ENCODE measurements at regions not wholly inside any gene's neighbourhood (a gene's known extent, or its start where the extent isn't known, plus 50 kb on each side); places are given as distances from the start of the nearest gene placed in this dataset.

- H3K4me3 ChIP-seq (ENCODE audit: low read depth, low read length) = no peak overlapping the region
- TF ChIP-seq CTCF (conservative IDR thresholded peaks at IDR 0.05; ENCODE audit: low read depth, low read length) = no peak
- no peak for DNase-seq (ENCODE audit: low read depth)
These were observed 108.7 kb upstream of the OTX2 start for GRCh38 chr14:56918849-56919574.

GRCh38 chr14:56905282-56905681 lies 95.0 kb upstream of the OTX2 start:
- DNase-seq (ENCODE audit: low read depth) = no peak
- no peak for TF ChIP-seq CTCF (conservative IDR thresholded peaks at IDR 0.05; ENCODE audit: low read depth, low read length)
- no peak overlapping the region for H3K4me3 ChIP-seq (ENCODE audit: low read depth, low read length)

GRCh38 chr14:56903304-56903969 lies 93.2 kb upstream of the OTX2 start:
- TF ChIP-seq CTCF (conservative IDR thresholded peaks at IDR 0.05; ENCODE audit: low read depth, low read length) = no peak
- no peak overlapping the region for H3K4me3 ChIP-seq (ENCODE audit: low read depth, low read length)
- DNase-seq (ENCODE audit: low read depth) = no peak

GRCh38 chr14:56902385-56902784 lies 92.1 kb upstream of the OTX2 start:
- no peak for TF ChIP-seq CTCF (conservative IDR thresholded peaks at IDR 0.05; ENCODE audit: low read depth, low read length)
- no peak for DNase-seq (ENCODE audit: low read depth)
- H3K4me3 ChIP-seq (ENCODE audit: low read depth, low read length) = no peak overlapping the region

- no peak overlapping the region for H3K4me3 ChIP-seq (ENCODE audit: low read depth, low read length)
- no peak for TF ChIP-seq CTCF (conservative IDR thresholded peaks at IDR 0.05; ENCODE audit: low read depth, low read length)
- no peak for DNase-seq (ENCODE audit: low read depth)
These were observed 90.4 kb upstream of the OTX2 start for GRCh38 chr14:56900726-56901125.

- H3K4me3 ChIP-seq (ENCODE audit: low read depth, low read length) = no peak overlapping the region
- TF ChIP-seq CTCF (conservative IDR thresholded peaks at IDR 0.05; ENCODE audit: low read depth, low read length) = no peak
- no peak for DNase-seq (ENCODE audit: low read depth)
These were observed 89.5 kb upstream of the OTX2 start for GRCh38 chr14:56899829-56900228.

GRCh38 chr14:56896922-56897321 lies 86.6 kb upstream of the OTX2 start:
- no peak for TF ChIP-seq CTCF (conservative IDR thresholded peaks at IDR 0.05; ENCODE audit: low read depth, low read length)
- H3K4me3 ChIP-seq (ENCODE audit: low read depth, low read length) = no peak overlapping the region
- DNase-seq (ENCODE audit: low read depth) = no peak

Data from choroid plexus epithelial cell (primary cell).